PC-3 (cell line): ENCODE measurements at regions not wholly inside any gene's neighbourhood (a gene's known extent, or its start where the extent isn't known, plus 50 kb on each side); places are given as distances from the start of the nearest gene placed in this dataset.
"Not testable (repeated sequence)": the region's sequence is repeated elsewhere in the genome, so short reads cannot be mapped to it uniquely, and the experiment has no call there.

ENCODE experiments used
- ATAC-seq: fragments of 200-7000 bp; cut with Tn5 transposase; 2 replicates; pipeline ENCODE4 v1.9.1; 2020; ENCODE audit warnings: mild to moderate bottlenecking, moderate library complexity
- BruUV-seq: library from RNA; stranded (reverse); fragments of 400-500 nt; replicated peaks from 2 replicates; lab custom pipeline; 2021; lab: Mats Ljungman, UMichigan
- CTCF ChIA-PET: fragments of 300-600 bp; sonication (Branson Sonifier 250); formaldehyde crosslinking; loops from one replicate; lab custom pipeline; 2022; ENCODE audit warnings: antibody characterized with exemption; lab: Charles Lee
- POLR2A ChIA-PET: fragments of 300-600 bp; sonication (Branson Sonifier 250); formaldehyde crosslinking; loops from one replicate; lab custom pipeline; 2022; ENCODE audit warnings: antibody characterized with exemption; ENCODE audit not compliant: unreplicated experiment; lab: Charles Lee
- DNase-seq: peaks from one replicate; pipeline ENCODE4 v3.0.0-alpha.2; 2015
- H2AFZ ChIP-seq: fragments of 300-600 bp; sonication (generic); 2 replicates; pipeline ENCODE4 v1.6.0; 2016; ENCODE audit warnings: antibody characterized with exemption, low read length
- H3F3A ChIP-seq: fragments of 300-600 bp; sonication (generic); one replicate; pipeline ENCODE4 v1.6.0; 2017; ENCODE audit warnings: antibody characterized with exemption, low read length, control low read depth, mild to moderate bottlenecking; ENCODE audit not compliant: unreplicated experiment
- H3K27ac ChIP-seq: fragments of 300-600 bp; sonication (generic); 2 replicates; pipeline ENCODE4 v1.5.1; 2016; ENCODE audit warnings: mild to moderate bottlenecking, low read length
- H3K27me3 ChIP-seq: fragments of 300-600 bp; sonication (generic); 2 replicates; pipeline ENCODE4 v1.6.1; 2016; ENCODE audit warnings: low read length, mixed read lengths
- H3K36me3 ChIP-seq: fragments of 300-600 bp; sonication (generic); 2 replicates; pipeline ENCODE4 v1.6.1; 2016; ENCODE audit warnings: low read depth, mixed run types, low read length, mixed read lengths
- H3K4me1 ChIP-seq: fragments of 300-600 bp; sonication (generic); 2 replicates; pipeline ENCODE4 v1.5.1; 2016; ENCODE audit warnings: low read length; ENCODE audit not compliant: insufficient read depth
- H3K4me2 ChIP-seq: fragments of 300-600 bp; sonication (generic); 2 replicates; pipeline ENCODE4 v1.6.0; 2016; ENCODE audit warnings: low read length
- H3K4me3 ChIP-seq: fragments of 300-600 bp; sonication (generic); 2 replicates; pipeline ENCODE4 v1.5.1; 2016; ENCODE audit warnings: mild to moderate bottlenecking, low read length, mixed read lengths
- H3K79me2 ChIP-seq: fragments of 300-600 bp; sonication (generic); 2 replicates; pipeline ENCODE4 v1.6.1; 2017; ENCODE audit warnings: low read length, mixed read lengths
- H3K9ac ChIP-seq: fragments of 300-600 bp; sonication (generic); 2 replicates; pipeline ENCODE4 v1.6.0; 2016; ENCODE audit warnings: mild to moderate bottlenecking, low read length
- H3K9me2 ChIP-seq: fragments of 300-600 bp; sonication (generic); replicated peaks from 2 replicates; pipeline ENCODE4 v1.6.1; 2016; ENCODE audit warnings: mixed run types, low read length, mixed read lengths
- H3K9me3 ChIP-seq: fragments of 300-600 bp; sonication (generic); 2 replicates; pipeline ENCODE4 v1.6.1; 2016; ENCODE audit warnings: low read length, mixed read lengths
- H4K20me1 ChIP-seq: fragments of 300-600 bp; sonication (generic); 2 replicates; pipeline ENCODE4 v1.6.1; 2016; ENCODE audit warnings: low read length, mixed read lengths
- EZH2 ChIP-seq: fragments of 300-600 bp; sonication (generic); IDR thresholded peaks from one replicate; pipeline ENCODE4 v1.6.1; 2017; ENCODE audit warnings: antibody characterized with exemption, mild to moderate bottlenecking, low read length; ENCODE audit not compliant: unreplicated experiment
- EZH2phosphoT487 ChIP-seq: fragments of 300-600 bp; sonication (generic); IDR thresholded peaks from 2 replicates; pipeline ENCODE4 v1.6.1; 2018; ENCODE audit warnings: mild to moderate bottlenecking, antibody characterized with exemption, low read length, borderline replicate concordance
- intact Hi-C: fragments of 100-400 bp; cut with micrococcal nuclease; formaldehyde crosslinking; loops from 2 replicates; pipeline ENCODE4 v1.9.0; 2023
- TF ChIP-seq, protein P1 (sequence below): fragments of 300-600 bp; sonication (generic); conservative IDR thresholded peaks from 2 replicates; pipeline ENCODE4 v1.5.1; 2017; ENCODE audit warnings: antibody characterized with exemption, low read depth, mild to moderate bottlenecking, low read length

DNA sequence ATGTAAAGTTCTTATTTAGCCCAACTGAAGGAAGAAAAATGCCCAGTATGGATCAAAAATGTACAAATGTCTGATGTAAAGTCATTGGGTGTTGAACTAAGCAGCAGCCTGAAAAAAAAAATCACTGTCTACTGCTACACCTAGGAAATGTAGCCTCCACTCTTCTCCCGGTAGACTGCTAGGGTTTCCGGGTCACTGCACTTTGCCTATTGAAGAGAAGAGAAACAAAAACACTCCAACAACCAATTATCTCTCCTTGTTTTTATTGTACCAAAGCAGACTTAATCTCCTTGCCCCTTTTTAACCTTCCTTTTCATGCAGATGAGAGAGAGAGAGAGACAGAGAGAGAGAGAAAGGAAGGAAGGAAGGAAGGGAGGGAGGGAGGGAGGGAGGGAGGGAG, 140.2 kb upstream of the SETMAR start:
- POLR2A ChIA-PET, result no interaction called here
- H2AFZ ChIP-seq, result no peak overlapping the region
- H3K36me3 ChIP-seq, result no peaks in the 10 kb centered on the region
- no peaks in the 10 kb centered on the region for H3K9me2 ChIP-seq
- no peaks in the 10 kb centered on the region for H3K79me2 ChIP-seq
- DNase-seq (no peak), ATAC-seq (no peak)
- intact Hi-C loops, result no loop called here
- CTCF ChIA-PET, result no interaction called here
- H3K9ac ChIP-seq, result no peak overlapping the region
- no peak overlapping the region for H3K27ac ChIP-seq
- H3K9me3 ChIP-seq, result no peaks in the 10 kb centered on the region
- H4K20me1 ChIP-seq, result no peaks in the 10 kb centered on the region
- H3K4me2 ChIP-seq, result no peak overlapping the region
- BruUV-seq, result no TSS peak
- no peaks in the 10 kb centered on the region for H3K27me3 ChIP-seq
- H3F3A ChIP-seq, result no peaks in the 10 kb centered on the region
- no peaks in the 10 kb centered on the region for H3K4me1 ChIP-seq
- TF ChIP-seq, protein P1, sequence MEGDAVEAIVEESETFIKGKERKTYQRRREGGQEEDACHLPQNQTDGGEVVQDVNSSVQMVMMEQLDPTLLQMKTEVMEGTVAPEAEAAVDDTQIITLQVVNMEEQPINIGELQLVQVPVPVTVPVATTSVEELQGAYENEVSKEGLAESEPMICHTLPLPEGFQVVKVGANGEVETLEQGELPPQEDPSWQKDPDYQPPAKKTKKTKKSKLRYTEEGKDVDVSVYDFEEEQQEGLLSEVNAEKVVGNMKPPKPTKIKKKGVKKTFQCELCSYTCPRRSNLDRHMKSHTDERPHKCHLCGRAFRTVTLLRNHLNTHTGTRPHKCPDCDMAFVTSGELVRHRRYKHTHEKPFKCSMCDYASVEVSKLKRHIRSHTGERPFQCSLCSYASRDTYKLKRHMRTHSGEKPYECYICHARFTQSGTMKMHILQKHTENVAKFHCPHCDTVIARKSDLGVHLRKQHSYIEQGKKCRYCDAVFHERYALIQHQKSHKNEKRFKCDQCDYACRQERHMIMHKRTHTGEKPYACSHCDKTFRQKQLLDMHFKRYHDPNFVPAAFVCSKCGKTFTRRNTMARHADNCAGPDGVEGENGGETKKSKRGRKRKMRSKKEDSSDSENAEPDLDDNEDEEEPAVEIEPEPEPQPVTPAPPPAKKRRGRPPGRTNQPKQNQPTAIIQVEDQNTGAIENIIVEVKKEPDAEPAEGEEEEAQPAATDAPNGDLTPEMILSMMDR, result no peak
- no peak for TF ChIP-seq EZH2
- TF ChIP-seq EZH2phosphoT487, result no peak
- H3K4me3 ChIP-seq, result no peak overlapping the region

DNA sequence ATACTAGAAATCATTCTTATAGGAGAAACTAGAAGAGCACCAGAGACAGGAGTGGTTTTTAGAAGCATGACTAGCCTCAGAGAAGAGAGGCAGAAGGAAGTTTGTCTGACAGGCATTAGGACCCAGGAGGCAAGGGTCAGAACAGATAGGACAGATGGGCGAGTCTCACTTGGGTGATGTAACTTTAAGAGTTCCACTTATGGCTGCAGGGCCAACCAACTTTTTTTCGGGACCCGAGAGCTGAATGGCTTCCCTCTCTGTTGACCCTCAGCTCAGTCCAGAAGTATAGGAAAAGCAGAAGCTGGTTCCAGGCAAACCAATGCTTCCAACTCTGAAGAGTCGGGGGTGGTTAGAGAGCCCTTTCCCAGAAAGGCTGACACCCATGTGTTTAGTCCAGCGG, 136.6 kb upstream of the SETMAR start:
- intact Hi-C loops, result no loop called here
- no TSS peak for BruUV-seq

DNA sequence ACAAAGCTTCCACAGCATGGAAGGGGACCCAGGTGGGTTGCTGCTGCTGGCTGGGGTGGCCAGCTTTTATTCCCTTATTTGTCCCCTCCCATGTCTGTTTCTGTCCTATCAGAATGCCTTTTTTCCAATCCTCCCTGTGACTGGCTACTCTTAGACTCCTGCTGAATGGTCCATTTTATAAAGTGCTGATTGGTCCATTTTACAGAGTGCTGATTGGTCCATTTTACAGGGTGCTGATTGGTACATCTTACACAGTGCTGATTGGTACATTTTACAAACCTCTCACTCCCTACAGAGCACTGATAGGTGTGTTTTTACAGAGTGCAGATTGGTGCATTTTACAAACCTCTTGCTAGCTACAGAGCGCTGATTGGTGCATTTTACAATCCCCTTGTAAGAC, 135.9 kb upstream of the SETMAR start:
- intact Hi-C loops, H3K4me1 ChIP-seq, H3K9me3 ChIP-seq, POLR2A ChIA-PET, H3K9me2 ChIP-seq, H4K20me1 ChIP-seq, H3K36me3 ChIP-seq, H3K79me2 ChIP-seq, CTCF ChIA-PET, H3F3A ChIP-seq, H3K9ac ChIP-seq, DNase-seq, H3K27me3 ChIP-seq, H3K4me3 ChIP-seq, BruUV-seq, ATAC-seq, H2AFZ ChIP-seq, H3K27ac ChIP-seq, H3K4me2 ChIP-seq: not testable (repeated sequence)

More for the DNA sequence above, 136.6 kb upstream of the SETMAR start:
- no peak overlapping the region for H3K9ac ChIP-seq
- DNase-seq (no peak), ATAC-seq (no peak)
- no peaks in the 10 kb centered on the region for H3K36me3 ChIP-seq
- H3K4me2 ChIP-seq, result no peak overlapping the region
- no peak overlapping the region for H3K27ac ChIP-seq
- H3K4me3 ChIP-seq, result no peak overlapping the region
- no peaks in the 10 kb centered on the region for H3K79me2 ChIP-seq
- H3K9me2 ChIP-seq, result no peaks in the 10 kb centered on the region
- H3F3A ChIP-seq, result no peaks in the 10 kb centered on the region
- CTCF ChIA-PET, result no interaction called here
- H4K20me1 ChIP-seq, result no peaks in the 10 kb centered on the region
- POLR2A ChIA-PET, result no interaction called here
- TF ChIP-seq EZH2, result no peak
- TF ChIP-seq EZH2phosphoT487, result no peak
- TF ChIP-seq, protein P1, result no peak
- no peaks in the 10 kb centered on the region for H3K27me3 ChIP-seq
- no peaks in the 10 kb centered on the region for H3K9me3 ChIP-seq
- no peak overlapping the region for H2AFZ ChIP-seq
- no peaks in the 10 kb centered on the region for H3K4me1 ChIP-seq
